ENCODE measurements at regions not wholly inside any gene's neighbourhood (a gene's known extent, or its start where the extent isn't known, plus 50 kb on each side); places are given as distances from the start of the nearest gene placed in this dataset.
A peak's percentile ranks its signal among the peaks of the same experiment; 100 is the strongest.

DNA sequence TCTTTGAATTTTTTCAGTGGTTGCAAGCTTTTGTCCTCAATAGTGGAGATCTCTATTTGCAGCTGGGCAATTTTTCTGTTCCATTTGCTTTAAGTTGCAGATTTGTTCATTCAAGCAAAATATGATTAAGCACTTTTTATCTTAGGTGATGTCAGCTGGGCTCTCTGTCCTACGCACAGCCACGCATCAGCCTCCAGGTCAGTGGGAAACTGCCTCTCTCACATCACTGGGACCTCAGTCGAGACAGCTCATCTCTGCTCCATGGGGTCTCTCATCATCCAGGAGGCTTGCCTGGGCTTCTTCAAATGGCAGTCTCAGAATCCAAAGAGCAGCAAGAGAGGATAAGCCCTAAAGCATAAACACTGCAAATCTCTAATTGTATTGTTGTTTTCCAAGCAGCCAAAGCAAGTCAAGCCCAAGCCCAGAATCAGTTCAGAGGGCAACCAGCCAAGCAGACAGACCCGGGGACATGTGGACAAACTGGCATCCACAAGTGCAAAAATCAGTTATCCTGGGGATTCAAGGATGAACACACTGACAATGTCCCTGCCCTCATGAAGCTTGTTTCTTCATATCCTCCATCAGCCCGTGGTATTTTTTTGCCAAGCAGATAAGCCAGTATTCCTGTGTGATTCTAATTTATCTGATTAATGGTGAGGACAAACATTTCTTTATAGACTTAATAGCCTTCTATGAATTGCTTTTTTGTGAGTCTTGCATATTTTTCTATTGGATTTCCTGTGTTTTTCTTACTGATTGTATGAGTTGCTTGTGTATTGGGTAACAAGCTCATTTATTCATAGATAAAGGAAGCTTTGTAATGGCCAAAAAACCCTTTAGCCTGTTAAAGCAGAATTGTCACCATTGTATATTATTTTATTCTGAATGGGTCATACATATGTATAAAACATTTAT lies 262.5 kb downstream of the GXYLT1 start:
- Mint-ChIP-seq H3K4me3 (no peak overlapping the region), H3K4me1 (no peaks in the 10 kb centered on the region), H3K27ac (no peak overlapping the region), H3K9me3 (ENCODE audit: low read depth) (no peaks in the 10 kb centered on the region), H3K36me3 (no peaks in the 10 kb centered on the region), H3K27me3 (no peaks in the 10 kb centered on the region)
- ATAC-seq (no peak), DNase-seq (no peak)
- CTCF ChIA-PET, result no interaction called here

DNA sequence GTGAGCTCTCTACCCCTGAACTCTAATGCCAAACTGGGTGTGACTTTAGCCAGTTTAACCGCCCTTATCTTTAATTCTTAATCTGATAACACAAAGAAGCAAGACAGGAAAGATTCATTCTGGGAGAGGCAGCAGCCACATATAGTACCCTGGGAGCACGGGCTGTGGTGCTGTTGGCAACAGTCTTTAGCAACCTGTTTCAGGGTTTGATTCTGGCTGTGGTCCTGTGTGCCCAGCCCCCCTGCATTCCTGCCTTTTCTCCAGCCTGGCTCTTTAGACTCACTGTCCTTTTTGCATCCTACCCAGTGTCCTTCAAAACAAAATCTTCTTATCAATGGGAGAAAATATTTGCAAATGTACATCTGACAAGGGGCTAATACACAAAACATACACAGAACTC lies 275.2 kb downstream of the GXYLT1 start:
- Mint-ChIP-seq H3K27me3 (no peaks in the 10 kb centered on the region), H3K27ac (no peak overlapping the region), H3K4me1 (no peaks in the 10 kb centered on the region), H3K4me3 (no peak overlapping the region), H3K36me3 (no peaks in the 10 kb centered on the region), H3K9me3 (ENCODE audit: low read depth) (no peaks in the 10 kb centered on the region)
- CTCF ChIA-PET, result no interaction called here
- ATAC-seq (no peak), DNase-seq (no peak)

DNA sequence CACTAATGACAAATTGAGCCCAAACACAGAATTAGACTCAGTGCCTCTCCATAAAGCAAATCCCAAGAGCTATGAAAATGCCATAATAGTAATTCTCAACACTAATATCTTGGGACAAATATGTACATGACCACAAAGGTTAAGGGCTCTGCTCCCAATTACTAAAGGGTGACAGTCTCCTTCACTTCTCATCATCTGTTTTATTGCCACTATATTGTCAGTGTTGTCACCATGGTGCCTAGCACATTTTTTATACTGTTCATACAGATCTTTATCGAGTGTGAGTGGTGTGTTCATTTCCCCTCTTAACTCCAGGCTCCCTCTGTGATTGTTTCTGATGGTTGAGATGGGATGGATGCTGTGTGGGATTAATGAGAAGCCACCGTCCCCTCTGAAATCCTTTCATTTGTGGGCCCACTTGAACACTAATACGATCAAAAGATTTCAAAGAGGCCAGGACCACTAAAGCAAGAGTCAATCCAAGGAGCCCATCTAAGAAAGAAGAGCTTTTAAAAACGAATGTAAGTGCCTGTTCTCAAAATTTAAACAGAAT lies 277.7 kb downstream of the GXYLT1 start:
- Mint-ChIP-seq H3K27ac (no peak overlapping the region), H3K4me1 (no peaks in the 10 kb centered on the region), H3K9me3 (ENCODE audit: low read depth) (no peaks in the 10 kb centered on the region), H3K36me3 (no peaks in the 10 kb centered on the region), H3K27me3 (no peaks in the 10 kb centered on the region), H3K4me3 (no peak overlapping the region)
- DNase-seq (no peak), ATAC-seq (no peak)
- CTCF ChIA-PET, result no interaction called here

DNA sequence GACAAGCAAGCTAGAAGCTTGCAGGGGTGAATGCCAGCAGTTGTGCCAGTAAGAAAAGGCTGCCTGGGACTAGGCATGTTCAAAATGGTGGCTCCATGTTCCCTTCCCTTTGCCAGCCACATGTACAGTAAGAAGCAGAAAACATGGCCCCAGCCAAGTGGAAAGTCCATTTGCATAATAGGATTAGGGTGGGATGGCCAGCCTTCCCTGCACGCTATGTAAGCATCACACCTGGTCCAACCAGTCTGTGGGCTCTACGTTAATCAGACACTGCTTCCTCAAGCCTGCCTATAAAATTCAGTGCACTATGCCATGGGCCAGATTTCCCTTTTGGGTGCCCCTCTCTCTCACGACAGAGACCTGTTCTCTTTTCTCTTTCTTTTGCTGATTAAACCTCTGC lies 288.4 kb downstream of the GXYLT1 start:
- DNase-seq (no peak), ATAC-seq (no peak)
- H3K36me3 Mint-ChIP-seq, result no peaks in the 10 kb centered on the region
- H3K27me3 Mint-ChIP-seq, result no peaks in the 10 kb centered on the region
- H3K4me3 Mint-ChIP-seq, result no peak overlapping the region
- no peak overlapping the region for H3K27ac Mint-ChIP-seq
- H3K4me1 Mint-ChIP-seq, result no peaks in the 10 kb centered on the region
- H3K9me3 Mint-ChIP-seq (ENCODE audit: low read depth), result no peaks in the 10 kb centered on the region
- CTCF ChIA-PET, result no interaction called here

DNA sequence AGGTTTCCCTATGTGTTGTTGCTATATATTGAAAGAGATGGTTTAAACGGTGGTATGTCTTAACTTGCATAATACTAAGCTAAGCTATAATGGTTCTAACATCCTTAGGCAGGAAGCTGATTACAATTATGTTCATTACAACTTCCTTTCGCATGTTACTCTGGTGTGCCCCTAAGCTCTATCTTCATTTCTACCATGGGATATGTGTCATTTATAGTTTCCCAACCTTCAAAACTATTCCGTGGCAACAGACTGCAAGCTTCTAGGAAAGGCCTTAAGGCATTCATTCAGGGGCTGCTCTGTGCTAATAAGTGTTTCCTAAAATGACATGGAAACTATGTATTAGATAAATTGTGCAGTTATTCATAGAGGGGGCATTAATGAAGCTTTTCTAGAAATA lies 294.6 kb downstream of the GXYLT1 start:
- Mint-ChIP-seq H3K4me1 (no peaks in the 10 kb centered on the region), H3K27ac (no peak overlapping the region), H3K27me3 (peaks cover 5% of the 10 kb centered on the region), H3K36me3 (no peaks in the 10 kb centered on the region), H3K4me3 (no peak overlapping the region), H3K9me3 (ENCODE audit: low read depth) (no peaks in the 10 kb centered on the region)
- ATAC-seq (no peak), DNase-seq (no peak)
- CTCF ChIA-PET, result no interaction called here

DNA sequence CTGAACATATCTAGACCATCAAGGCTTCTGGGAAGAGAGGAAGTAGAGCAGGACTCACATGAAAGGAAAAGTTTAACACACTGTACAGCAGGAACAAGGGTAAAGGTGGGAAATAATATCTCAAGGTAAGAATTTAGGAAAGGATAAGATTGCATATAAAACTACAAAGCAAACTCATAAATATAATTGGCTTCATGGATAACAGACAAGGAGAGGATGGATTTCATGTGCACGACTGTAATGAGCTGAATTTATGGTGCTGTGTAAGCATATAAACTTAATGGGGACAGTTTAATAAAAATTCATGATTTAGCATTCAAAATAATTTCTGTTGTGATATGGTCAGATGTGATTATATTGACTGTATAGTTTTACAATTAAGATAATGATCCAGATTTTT lies 298.0 kb downstream of the GXYLT1 start:
- Mint-ChIP-seq H3K27ac (no peak overlapping the region), H3K27me3 (peaks cover 5% of the 10 kb centered on the region), H3K36me3 (no peaks in the 10 kb centered on the region), H3K9me3 (ENCODE audit: low read depth) (no peaks in the 10 kb centered on the region), H3K4me3 (no peak overlapping the region), H3K4me1 (no peaks in the 10 kb centered on the region)
- DNase-seq, result no peak
- no peak for ATAC-seq
- CTCF ChIA-PET, result no interaction called here

GRCh38 chr12:41836416-41836815 lies 308.3 kb downstream of the GXYLT1 start:
- H3K27me3 Mint-ChIP-seq, result no peaks in the 10 kb centered on the region
- H3K27ac Mint-ChIP-seq, result no peak overlapping the region
- ATAC-seq, result no peak
- H3K4me1 Mint-ChIP-seq, result no peaks in the 10 kb centered on the region
- no peak overlapping the region for H3K4me3 Mint-ChIP-seq
- CTCF ChIA-PET, result no interaction called here
- DNase-seq, result no peak
- no peaks in the 10 kb centered on the region for H3K36me3 Mint-ChIP-seq
- no peaks in the 10 kb centered on the region for H3K9me3 Mint-ChIP-seq (ENCODE audit: low read depth)

GRCh38 chr12:41835556-41835955 lies 309.1 kb downstream of the GXYLT1 start:
- CTCF ChIA-PET, result no interaction called here
- Mint-ChIP-seq H3K9me3 (ENCODE audit: low read depth) (no peaks in the 10 kb centered on the region), H3K36me3 (no peaks in the 10 kb centered on the region), H3K27me3 (no peaks in the 10 kb centered on the region), H3K4me3 (no peak overlapping the region), H3K4me1 (no peaks in the 10 kb centered on the region), H3K27ac (no peak overlapping the region)
- DNase-seq, result no peak
- no peak for ATAC-seq

DNA sequence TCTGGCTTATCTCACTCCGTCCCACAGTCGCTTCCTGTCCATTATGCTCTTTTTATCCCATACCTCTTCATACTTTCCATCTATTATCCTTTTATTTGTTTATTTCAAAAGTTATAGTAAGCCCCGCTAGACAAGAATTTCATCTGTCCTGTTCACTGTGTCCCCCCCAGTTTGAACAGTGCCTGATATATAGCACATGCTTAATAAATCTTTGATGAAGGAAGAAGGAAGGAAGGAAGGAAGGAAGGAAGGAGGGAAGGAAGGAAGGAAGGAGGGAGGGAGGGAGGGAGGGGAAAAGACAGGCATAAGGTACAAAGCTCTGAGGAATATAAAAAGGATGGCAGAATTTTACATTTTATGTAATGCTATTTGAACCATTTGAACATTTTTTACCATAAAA lies 324.7 kb downstream of the GXYLT1 start:
- H3K36me3 Mint-ChIP-seq, result no peaks in the 10 kb centered on the region
- peak overlapping the region; percentile 49 for H3K27ac Mint-ChIP-seq
- DNase-seq (no peak), ATAC-seq (no peak)
- no peak overlapping the region for H3K4me3 Mint-ChIP-seq
- H3K9me3 Mint-ChIP-seq (ENCODE audit: low read depth), result no peaks in the 10 kb centered on the region
- H3K27me3 Mint-ChIP-seq, result no peaks in the 10 kb centered on the region
- CTCF ChIA-PET, result no interaction called here
- H3K4me1 Mint-ChIP-seq, result no peaks in the 10 kb centered on the region

- ATAC-seq, result no peak
- Mint-ChIP-seq H3K4me1 (no peaks in the 10 kb centered on the region), H3K27me3 (no peaks in the 10 kb centered on the region), H3K36me3 (no peaks in the 10 kb centered on the region), H3K27ac (no peak overlapping the region), H3K4me3 (no peak overlapping the region), H3K9me3 (ENCODE audit: low read depth) (no peaks in the 10 kb centered on the region)
- CTCF ChIA-PET, result no interaction called here
- DNase-seq, result no peak
Observed at GRCh38 chr12:41804026-41804425, 340.6 kb downstream of the GXYLT1 start.

DNA sequence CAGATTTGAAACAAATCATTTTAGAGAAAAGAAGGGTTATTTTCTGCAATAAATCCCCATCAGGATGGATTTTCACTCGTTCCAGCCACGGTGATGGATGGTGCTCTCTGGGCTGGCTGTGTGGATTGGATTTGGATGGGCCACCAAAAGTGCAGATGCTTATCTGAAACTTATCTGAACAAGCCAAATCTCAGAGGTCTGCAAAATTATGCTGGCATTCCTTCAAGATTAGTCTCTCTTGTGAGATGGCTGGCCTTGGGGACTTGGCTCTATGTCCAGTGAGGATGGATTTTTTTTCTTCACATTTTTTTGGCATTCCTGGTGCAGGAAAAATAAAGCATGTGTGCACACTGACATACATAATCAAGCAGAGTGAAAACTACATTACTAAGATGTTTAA lies 341.9 kb downstream of the GXYLT1 start:
- no peaks in the 10 kb centered on the region for H3K27me3 Mint-ChIP-seq
- ATAC-seq (no peak), DNase-seq (no peak)
- no peaks in the 10 kb centered on the region for H3K4me1 Mint-ChIP-seq
- H3K4me3 Mint-ChIP-seq, result no peak overlapping the region
- H3K36me3 Mint-ChIP-seq, result no peaks in the 10 kb centered on the region
- H3K9me3 Mint-ChIP-seq (ENCODE audit: low read depth), result no peaks in the 10 kb centered on the region
- CTCF ChIA-PET, result no interaction called here
- no peak overlapping the region for H3K27ac Mint-ChIP-seq

DNA sequence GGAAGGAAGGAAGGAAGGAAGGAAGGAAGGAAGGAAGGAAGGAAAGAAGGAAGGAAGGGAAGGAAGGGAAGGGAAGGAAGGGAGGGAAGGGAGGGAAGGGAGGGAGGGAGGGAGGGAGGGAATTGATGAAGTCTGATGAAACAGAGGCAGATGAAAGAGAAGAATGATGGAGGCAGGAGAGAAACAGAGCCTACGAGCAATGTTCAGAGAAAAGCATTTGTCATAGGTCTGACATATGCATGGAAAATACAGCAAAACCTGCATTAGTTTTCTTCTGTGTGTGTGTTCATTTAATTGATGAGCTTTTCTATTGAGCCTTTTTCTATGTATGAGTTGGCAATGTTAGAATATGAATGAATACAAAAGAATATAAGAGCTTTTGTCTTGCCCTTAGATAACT lies 343.4 kb downstream of the GXYLT1 start:
- Mint-ChIP-seq H3K36me3 (no peaks in the 10 kb centered on the region), H3K9me3 (ENCODE audit: low read depth) (no peaks in the 10 kb centered on the region), H3K4me3 (no peak overlapping the region), H3K27me3 (no peaks in the 10 kb centered on the region), H3K4me1 (no peaks in the 10 kb centered on the region), H3K27ac (no peak overlapping the region)
- CTCF ChIA-PET, result no interaction called here
- no peak for DNase-seq
- no peak for ATAC-seq

GRCh38 chr12:41799671-41800070 lies 345.0 kb downstream of the GXYLT1 start:
- Mint-ChIP-seq H3K27me3 (no peaks in the 10 kb centered on the region), H3K4me1 (no peaks in the 10 kb centered on the region), H3K27ac (no peak overlapping the region), H3K4me3 (no peak overlapping the region), H3K36me3 (no peaks in the 10 kb centered on the region), H3K9me3 (ENCODE audit: low read depth) (no peaks in the 10 kb centered on the region)
- CTCF ChIA-PET, result no interaction called here
- DNase-seq, result no peak
- no peak for ATAC-seq

DNA sequence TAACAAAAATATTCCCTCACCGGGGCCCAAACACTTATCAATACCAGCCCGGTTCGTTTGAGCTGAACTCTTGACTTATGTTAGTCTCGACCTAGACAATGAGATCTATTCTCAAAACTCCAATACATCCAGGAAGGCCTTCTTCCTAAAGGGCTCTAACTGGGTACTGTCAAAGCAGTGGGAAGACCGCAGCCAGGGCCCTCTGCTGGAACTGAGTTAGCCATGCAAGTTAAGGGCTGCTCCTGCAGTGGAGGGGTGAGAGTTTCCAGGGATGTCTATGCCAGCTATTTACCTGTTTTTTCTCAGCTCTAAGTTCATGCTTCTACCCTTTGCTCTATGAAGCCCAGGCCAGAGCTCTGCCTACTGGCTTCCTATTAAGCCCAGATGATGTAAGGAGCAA lies 348.8 kb downstream of the GXYLT1 start:
- H3K4me3 Mint-ChIP-seq, result no peak overlapping the region
- DNase-seq, result no peak
- H3K4me1 Mint-ChIP-seq, result no peaks in the 10 kb centered on the region
- no peak overlapping the region for H3K27ac Mint-ChIP-seq
- CTCF ChIA-PET, result no interaction called here
- peaks cover 5% of the 10 kb centered on the region for H3K9me3 Mint-ChIP-seq (ENCODE audit: low read depth)
- no peaks in the 10 kb centered on the region for H3K36me3 Mint-ChIP-seq
- no peak for ATAC-seq
- H3K27me3 Mint-ChIP-seq, result no peaks in the 10 kb centered on the region
